Brain microvascular endothelial cell (primary cell): ENCODE measurements at regions not wholly inside any gene's neighbourhood (a gene's known extent, or its start where the extent isn't known, plus 50 kb on each side); places are given as distances from the start of the nearest gene placed in this dataset.

Source experiments
- DNase-seq: peaks from one replicate; pipeline ENCODE4 v3.0.0-alpha.2; 2020
- H3K27ac ChIP-seq: fragments of 250-450 bp; sonication (Bioruptor Pico); 2 replicates; pipeline ENCODE4 v1.5.1; 2020; ENCODE audit warnings: mild to moderate bottlenecking, moderate library complexity
- H3K27me3 ChIP-seq: fragments of 250-450 bp; sonication (Bioruptor Pico); replicated peaks from 2 replicates; pipeline ENCODE4 v1.5.1; 2020; ENCODE audit warnings: mild to moderate bottlenecking
- H3K36me3 ChIP-seq: fragments of 250-450 bp; sonication (Bioruptor Pico); replicated peaks from 2 replicates; pipeline ENCODE4 v1.5.1; 2020; ENCODE audit warnings: mild to moderate bottlenecking
- H3K4me3 ChIP-seq: 2 replicates; pipeline ENCODE4 v1.5.1; 2011; ENCODE audit warnings: low read depth, mild to moderate bottlenecking, control low read depth, low read length, moderate library complexity
- in situ Hi-C: cut with HindIII; loops from 2 replicates; pipeline ENCODE4 v1.10.0; 2017; ENCODE audit warnings: low sequenced_read_pairs, low pct_ligation_motif_present
- TF ChIP-seq, protein P1 (sequence below): IDR thresholded peaks from 2 replicates; pipeline ENCODE4 v1.5.1; 2011; ENCODE audit warnings: low read depth, mild to moderate bottlenecking, moderate library complexity, low read length, control low read depth, inconsistent platforms; ENCODE audit errors: missing control alignments

DNA sequence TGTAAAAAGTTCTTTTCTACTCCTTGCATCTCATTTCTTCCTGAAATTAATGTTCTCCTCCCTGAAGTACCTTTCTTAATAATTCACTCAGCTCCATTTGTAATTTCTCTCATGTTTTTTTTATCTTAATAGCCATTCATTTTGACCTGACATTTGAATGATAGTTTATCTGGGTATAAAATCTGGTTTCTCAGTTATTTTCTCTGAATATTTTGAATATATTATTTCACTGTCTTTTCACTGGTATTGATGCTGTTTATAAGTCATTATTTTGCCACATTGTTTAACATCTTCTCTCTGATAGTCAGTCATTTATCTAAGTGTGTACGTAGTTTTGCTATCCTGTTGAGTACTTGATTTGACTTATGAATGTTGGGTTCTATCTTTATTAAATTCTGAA, 68.8 kb upstream of the ARHGAP18 start:
- TF ChIP-seq, protein P1, sequence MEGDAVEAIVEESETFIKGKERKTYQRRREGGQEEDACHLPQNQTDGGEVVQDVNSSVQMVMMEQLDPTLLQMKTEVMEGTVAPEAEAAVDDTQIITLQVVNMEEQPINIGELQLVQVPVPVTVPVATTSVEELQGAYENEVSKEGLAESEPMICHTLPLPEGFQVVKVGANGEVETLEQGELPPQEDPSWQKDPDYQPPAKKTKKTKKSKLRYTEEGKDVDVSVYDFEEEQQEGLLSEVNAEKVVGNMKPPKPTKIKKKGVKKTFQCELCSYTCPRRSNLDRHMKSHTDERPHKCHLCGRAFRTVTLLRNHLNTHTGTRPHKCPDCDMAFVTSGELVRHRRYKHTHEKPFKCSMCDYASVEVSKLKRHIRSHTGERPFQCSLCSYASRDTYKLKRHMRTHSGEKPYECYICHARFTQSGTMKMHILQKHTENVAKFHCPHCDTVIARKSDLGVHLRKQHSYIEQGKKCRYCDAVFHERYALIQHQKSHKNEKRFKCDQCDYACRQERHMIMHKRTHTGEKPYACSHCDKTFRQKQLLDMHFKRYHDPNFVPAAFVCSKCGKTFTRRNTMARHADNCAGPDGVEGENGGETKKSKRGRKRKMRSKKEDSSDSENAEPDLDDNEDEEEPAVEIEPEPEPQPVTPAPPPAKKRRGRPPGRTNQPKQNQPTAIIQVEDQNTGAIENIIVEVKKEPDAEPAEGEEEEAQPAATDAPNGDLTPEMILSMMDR: no peak
- in situ Hi-C loops: no loop called here
- no peak for DNase-seq
- Histone ChIP-seq H3K36me3 (no peaks in the 10 kb centered on the region), H3K4me3 (no peak overlapping the region), H3K27ac (no peak overlapping the region), H3K27me3 (no peaks in the 10 kb centered on the region)

DNA sequence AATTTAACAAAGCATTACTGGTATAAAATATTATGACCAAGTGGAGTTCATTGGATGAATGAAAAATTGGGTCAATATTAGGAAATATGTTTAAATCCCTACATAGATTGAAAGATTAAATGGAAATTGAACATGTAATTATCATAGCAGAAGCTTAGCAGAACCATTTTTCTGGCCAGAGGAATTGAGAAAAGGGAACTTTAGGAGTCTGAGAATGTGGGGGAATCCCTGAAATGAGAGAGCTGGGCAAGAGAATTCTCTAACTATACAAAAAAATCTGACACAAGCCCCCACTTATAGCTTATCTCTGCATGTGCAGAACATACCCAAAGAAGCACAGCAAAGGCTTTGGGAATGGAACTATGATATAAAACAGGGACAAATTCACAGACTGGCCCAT, 67.4 kb upstream of the ARHGAP18 start:
- no peak for DNase-seq
- in situ Hi-C loops: no loop called here
- no peak overlapping the region for H3K27ac ChIP-seq
- no peak overlapping the region for H3K4me3 ChIP-seq
- TF ChIP-seq, protein P1: no peak
- H3K36me3 ChIP-seq: no peaks in the 10 kb centered on the region
- no peaks in the 10 kb centered on the region for H3K27me3 ChIP-seq

DNA sequence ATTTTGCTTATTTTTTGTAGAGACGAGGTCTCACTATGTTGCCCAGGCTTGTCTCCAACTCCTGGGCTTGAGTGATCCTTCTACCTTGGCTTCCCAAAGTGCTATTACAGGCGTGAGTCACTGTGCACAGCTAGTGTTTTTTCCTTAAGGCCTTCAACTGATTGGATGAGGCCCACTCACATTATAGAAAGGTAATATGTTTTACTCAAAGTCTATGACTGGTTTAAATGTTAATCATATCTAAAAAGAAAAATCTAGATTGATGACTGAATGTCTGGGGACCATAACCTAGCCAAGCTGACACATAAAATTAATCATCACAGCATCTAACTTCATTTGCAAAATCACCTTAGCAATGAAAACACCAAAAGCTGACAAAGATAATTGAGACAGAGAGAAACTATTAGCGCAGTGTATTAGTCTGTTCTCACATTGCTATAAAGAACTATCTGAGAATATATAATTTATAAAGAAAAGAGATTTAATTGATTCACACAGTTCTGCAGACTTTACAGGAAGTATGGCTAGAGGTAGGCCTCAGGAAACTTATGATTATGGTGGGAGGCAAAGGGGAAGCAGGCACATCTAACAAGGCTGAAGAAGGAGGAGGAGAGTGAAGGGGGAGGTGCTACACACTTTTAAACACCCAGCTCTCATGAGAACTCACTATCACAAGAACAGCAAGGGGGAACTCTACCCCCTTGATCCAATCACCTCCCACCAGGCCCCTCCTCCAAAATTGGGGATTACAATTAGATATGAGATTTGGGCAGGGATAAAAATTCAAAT, 66.8 kb upstream of the ARHGAP18 start:
- Histone ChIP-seq H3K27ac (no peak overlapping the region), H3K27me3 (no peaks in the 10 kb centered on the region), H3K36me3 (no peaks in the 10 kb centered on the region), H3K4me3 (no peak overlapping the region)
- in situ Hi-C loops: no loop called here
- TF ChIP-seq, protein P1: no peak
- no peak for DNase-seq

DNA sequence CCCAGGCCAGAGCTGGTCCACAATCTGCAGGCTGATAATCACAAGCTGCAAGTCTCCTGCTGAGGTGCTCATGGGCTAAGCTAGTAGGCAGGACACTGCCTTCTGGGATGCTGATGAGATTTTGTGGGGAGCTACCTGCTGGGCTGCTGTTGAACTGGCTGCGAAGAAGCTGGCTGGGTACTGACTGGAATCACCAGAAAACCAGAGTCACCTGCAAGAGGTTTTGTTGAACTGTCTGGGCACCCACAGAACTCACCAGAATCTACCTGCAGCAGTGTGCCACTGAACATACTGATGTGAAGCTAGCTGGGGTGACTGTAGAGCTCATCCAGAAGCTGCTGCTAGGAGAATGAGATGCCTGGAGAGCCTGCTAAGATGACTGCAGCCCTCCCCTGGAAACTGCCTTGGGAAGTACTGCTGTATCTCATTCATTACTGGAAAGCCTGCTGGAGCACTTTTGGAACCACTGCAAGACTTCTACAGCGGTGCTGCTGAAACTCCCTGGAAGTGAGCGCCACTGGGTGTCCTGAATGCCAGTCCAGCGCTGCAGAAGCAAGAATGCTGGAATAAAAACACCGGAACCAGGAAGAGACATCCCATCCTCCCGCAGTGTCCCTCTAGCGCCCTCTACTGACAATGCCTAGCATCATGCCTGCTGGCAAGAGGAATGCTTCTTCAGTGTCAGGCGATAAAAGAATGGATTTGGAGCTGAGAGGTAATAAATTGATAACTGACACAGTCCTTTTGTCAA, 64.9 kb upstream of the ARHGAP18 start:
- Histone ChIP-seq H3K4me3 (peak overlapping the region; percentile 38), H3K27ac (no peak overlapping the region), H3K36me3 (no peaks in the 10 kb centered on the region), H3K27me3 (no peaks in the 10 kb centered on the region)
- TF ChIP-seq, protein P1: peak; percentile 100
- peak; percentile 65 for DNase-seq
- in situ Hi-C loops: no loop called here

DNA sequence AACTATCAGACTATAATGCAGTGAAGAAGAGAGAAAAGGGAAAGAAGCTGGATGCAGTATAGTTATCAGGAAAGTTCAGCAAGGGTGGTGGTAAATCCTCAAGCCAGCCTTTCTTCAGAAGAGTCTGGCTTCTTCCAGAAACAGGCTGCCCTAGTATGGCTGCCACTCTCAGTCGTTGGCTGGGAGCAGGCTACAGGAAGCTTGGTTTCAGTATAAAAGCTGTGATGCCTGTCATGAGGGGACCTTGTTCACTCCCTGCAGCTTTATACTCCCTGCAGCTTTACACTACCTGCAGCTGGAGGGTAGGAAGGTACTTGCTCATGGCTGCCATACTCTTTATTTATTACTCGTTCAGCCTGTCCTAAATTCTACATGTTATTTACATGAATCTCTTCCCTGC, 63.3 kb upstream of the ARHGAP18 start:
- no peak overlapping the region for H3K4me3 ChIP-seq
- in situ Hi-C loops: no loop called here
- H3K27me3 ChIP-seq: no peaks in the 10 kb centered on the region
- no peaks in the 10 kb centered on the region for H3K36me3 ChIP-seq
- TF ChIP-seq, protein P1: no peak
- DNase-seq: no peak
- H3K27ac ChIP-seq: no peak overlapping the region
